ENCODE measurements at regions not wholly inside any gene's neighbourhood (a gene's known extent, or its start where the extent isn't known, plus 50 kb on each side); places are given as distances from the start of the nearest gene placed in this dataset.

DNA sequence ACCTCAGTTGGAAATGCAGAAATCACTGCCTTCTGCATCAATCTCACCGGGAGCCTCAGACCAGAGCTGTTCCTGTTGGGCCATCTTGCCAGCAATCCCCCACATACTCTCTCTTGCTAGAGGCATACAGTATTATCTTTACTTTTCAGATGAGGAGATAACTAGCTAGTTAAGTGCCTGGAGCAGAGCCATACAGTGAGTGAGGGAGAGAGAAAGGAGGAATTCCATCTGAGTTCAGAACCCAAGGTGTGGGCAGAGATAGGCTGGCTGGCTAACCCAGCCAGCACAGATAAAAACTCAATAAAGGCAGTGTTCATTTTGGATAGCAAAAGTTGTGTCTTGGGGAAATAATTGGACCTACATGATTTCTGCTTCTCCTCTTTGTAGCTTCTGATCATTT, 268.0 kb upstream of the KIF2A start:
- H3K4me3 ChIP-seq (ENCODE audit: low read depth, low read length) = no peak overlapping the region
- no peak for DNase-seq (ENCODE audit: low read depth)

GRCh38 chr5:62041156-62041756, 264.8 kb upstream of the KIF2A start:
- no peak for DNase-seq (ENCODE audit: low read depth)
- no peak overlapping the region for H3K4me3 ChIP-seq (ENCODE audit: low read depth, low read length)

GRCh38 chr5:62042007-62042406, 264.0 kb upstream of the KIF2A start:
- DNase-seq (ENCODE audit: low read depth) = no peak
- no peak overlapping the region for H3K4me3 ChIP-seq (ENCODE audit: low read depth, low read length)

DNA sequence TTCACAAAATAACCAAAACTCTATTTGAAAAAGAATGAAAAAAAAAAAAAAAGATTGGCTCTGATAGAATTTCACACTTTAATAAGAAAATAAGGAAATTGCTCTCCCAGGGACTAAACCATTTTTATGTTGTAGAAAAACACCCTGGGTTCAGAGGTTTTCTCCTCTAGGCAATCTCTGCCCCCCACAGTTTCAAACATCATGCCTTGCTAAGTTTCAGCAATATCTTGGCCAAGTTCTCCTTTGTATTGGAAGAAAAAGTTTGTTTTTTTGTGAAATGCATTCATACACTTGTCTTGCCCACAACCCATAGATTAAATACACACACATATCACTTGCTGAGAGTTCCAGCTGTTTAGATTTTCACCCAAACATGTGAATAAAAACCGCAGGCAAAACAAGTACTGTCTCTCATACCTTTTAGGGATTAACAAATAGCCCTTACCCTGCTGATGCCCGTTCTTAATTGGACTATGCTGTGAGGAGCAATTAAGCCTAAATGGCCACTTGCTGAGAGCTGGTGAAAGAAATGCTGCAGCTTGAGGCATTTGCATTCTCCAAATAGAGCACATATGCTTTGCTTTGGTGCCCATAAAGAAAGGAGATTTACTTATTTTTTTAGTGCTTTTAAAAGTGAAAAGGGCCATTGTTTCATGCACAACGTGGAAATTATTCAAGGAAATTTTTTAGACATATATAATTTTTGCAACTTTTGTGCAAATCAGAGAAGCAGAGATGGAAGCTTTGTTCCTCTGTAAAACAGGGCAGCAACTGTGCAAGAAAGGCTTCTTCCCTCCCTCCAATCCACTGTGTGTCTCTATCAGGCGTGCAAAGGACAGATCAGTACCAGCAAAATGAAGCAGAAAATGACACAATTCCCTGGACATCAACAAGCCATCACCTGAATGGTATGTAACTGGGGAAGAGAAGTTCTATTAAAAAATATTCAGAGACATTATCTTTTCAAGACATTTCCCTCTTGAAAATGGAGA, 262.4 kb upstream of the KIF2A start:
- no peak for DNase-seq (ENCODE audit: low read depth)
- H3K4me3 ChIP-seq (ENCODE audit: low read depth, low read length) = no peak overlapping the region

GRCh38 chr5:62044989-62045388, 261.0 kb upstream of the KIF2A start:
- no peak overlapping the region for H3K4me3 ChIP-seq (ENCODE audit: low read depth, low read length)
- no peak for DNase-seq (ENCODE audit: low read depth)

- DNase-seq (ENCODE audit: low read depth) = no peak
- H3K4me3 ChIP-seq (ENCODE audit: low read depth, low read length) = no peak overlapping the region
Observed at GRCh38 chr5:62046191-62046590, 259.8 kb upstream of the KIF2A start.

- no peak overlapping the region for H3K4me3 ChIP-seq (ENCODE audit: low read depth, low read length)
- no peak for DNase-seq (ENCODE audit: low read depth)
Observed at GRCh38 chr5:62051747-62052146, 254.3 kb upstream of the KIF2A start.

- H3K4me3 ChIP-seq (ENCODE audit: low read depth, low read length) = no peak overlapping the region
- no peak for DNase-seq (ENCODE audit: low read depth)
Observed at GRCh38 chr5:62059960-62060359, 246.0 kb upstream of the KIF2A start.

- DNase-seq (ENCODE audit: low read depth) = no peak
- H3K4me3 ChIP-seq (ENCODE audit: low read depth, low read length) = no peak overlapping the region
Observed at GRCh38 chr5:62065050-62065449, 241.0 kb upstream of the KIF2A start.

- no peak for DNase-seq (ENCODE audit: low read depth)
Observed at GRCh38 chr5:62066761-62067277, 239.2 kb upstream of the KIF2A start.

DNA sequence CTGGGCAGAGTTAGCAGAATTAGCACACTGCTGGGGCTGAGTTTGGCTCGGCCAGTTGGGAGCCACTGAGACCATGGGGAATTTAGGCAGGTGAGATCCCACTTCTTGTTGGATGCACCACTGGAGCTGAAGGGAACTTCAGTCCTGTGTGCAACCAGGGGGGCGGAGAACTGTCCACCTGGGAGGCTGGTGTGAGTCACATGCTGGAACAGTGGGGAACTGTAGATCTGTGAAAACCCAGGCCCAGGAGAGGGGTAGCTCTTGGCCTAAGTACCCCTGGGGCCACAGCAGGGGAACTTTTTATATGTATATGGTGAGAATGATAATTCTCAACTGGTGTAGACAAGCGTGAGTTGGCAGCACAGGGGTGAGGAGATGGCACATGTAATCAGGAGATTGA, 237.5 kb upstream of the KIF2A start:
- H3K4me3 ChIP-seq (ENCODE audit: low read depth, low read length) = no peak overlapping the region
- DNase-seq (ENCODE audit: low read depth) = no peak

More at GRCh38 chr5:62066761-62067277, 239.2 kb upstream of the KIF2A start:
- H3K4me3 ChIP-seq (ENCODE audit: low read depth, low read length) = no peak overlapping the region

DNA sequence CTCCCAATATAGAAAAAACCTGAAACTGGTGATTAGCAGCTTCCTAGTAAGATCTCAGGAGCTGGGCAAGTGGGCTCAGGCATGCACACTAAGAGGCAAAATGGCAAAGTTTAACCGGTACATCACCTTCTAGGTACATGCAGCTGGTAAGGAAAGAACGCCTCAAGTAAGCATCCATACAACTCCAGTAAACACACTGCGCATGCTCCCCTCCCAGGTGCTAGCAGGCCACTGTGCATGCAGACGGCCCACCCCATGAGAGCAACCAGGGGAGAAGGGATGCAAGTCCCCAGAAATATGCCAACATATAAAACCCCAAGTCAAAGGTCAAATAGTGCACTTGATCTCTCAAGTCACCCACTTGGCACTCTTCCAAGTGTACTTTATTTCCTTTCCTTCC, 228.6 kb upstream of the KIF2A start:
- H3K4me3 ChIP-seq (ENCODE audit: low read depth, low read length) = no peak overlapping the region

DNA sequence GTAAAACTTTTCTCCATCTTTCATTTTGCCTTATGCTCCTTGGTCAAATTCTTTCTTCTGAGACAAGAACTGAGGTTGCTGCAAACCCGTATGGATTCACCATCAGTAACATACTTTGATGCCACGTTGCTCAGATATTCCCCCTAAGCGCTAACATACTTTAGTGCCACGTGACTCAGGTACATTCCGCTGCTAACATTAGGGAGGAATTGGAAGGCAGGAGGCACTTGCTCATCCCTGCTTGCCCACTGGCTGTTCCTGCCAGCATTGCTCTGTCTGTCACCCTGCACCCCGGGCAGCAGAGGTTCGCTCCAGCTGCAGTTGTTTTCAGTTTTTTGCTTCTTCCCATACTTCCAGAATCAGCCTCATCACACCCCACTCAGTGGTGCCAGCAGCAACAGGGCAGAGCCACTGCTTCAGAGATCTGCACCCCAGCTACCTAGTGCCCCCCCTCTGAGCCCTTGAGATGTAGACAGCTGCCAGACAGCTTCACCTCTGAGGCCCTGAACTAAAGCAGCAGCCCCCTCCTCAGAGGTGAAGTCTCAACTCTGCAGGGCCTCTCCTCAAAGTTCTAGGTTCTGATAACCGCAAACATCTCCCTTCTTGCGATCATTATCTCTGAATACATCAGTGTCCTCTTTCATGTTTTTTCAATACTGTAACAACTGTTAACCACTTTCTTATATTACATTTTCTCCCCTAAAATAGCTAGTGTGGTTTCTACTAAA, 228.0 kb upstream of the KIF2A start:
- no peak overlapping the region for H3K4me3 ChIP-seq (ENCODE audit: low read depth, low read length)
- DNase-seq (ENCODE audit: low read depth) = no peak

More for the DNA sequence above, 228.6 kb upstream of the KIF2A start:
- no peak for DNase-seq (ENCODE audit: low read depth)

DNA sequence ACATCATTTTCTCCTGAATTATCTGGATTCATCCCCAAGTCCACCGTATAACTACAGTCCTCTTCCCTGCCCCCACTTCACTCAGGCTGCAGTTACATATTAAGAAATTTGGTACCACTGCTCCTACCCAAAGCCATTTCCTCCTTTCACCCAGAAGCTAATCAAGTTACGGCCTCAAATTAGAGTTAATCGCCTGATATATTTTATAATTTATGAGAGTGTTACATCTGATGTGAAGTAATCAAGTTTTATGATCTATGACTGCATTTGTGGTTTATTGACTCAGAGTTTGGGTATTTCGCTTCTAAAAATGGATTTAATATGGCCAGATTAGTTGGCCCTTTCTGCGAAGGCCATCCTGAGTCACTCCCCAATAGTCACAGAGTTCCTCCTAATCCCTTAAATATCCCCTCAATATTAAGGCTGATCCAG, 223.6 kb upstream of the KIF2A start:
- DNase-seq (ENCODE audit: low read depth) = peak; percentile 24
- H3K4me3 ChIP-seq (ENCODE audit: low read depth, low read length) = no peak overlapping the region

GRCh38 chr5:62083247-62083646, 222.8 kb upstream of the KIF2A start:
- no peak for DNase-seq (ENCODE audit: low read depth)
- H3K4me3 ChIP-seq (ENCODE audit: low read depth, low read length) = no peak overlapping the region

DNA sequence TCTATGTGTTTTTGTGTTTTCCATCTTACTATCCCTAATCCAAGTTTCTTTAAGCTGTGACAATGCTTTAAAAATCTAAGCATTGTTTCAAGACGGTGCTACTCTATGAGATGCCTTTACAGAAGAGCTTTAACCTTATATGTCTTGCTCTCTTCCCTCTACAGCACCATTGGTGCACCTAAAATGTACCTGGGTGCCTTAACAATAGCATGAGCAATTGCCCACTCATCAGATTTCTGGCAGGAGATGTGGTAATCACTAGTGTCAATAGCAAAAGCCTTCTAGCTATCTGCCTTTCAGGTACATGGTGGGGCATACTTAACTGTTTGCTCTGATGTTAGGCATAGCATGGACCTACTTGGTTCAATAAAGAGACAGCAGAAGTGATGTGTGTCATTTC, 222.3 kb upstream of the KIF2A start:
- H3K4me3 ChIP-seq (ENCODE audit: low read depth, low read length) = no peak overlapping the region
- DNase-seq (ENCODE audit: low read depth) = no peak

GRCh38 chr5:62084391-62084790, 221.6 kb upstream of the KIF2A start:
- DNase-seq (ENCODE audit: low read depth) = no peak
- H3K4me3 ChIP-seq (ENCODE audit: low read depth, low read length) = no peak overlapping the region

- no peak overlapping the region for H3K4me3 ChIP-seq (ENCODE audit: low read depth, low read length)
- no peak for DNase-seq (ENCODE audit: low read depth)
Observed at GRCh38 chr5:62090953-62091352, 215.1 kb upstream of the KIF2A start.

DNA sequence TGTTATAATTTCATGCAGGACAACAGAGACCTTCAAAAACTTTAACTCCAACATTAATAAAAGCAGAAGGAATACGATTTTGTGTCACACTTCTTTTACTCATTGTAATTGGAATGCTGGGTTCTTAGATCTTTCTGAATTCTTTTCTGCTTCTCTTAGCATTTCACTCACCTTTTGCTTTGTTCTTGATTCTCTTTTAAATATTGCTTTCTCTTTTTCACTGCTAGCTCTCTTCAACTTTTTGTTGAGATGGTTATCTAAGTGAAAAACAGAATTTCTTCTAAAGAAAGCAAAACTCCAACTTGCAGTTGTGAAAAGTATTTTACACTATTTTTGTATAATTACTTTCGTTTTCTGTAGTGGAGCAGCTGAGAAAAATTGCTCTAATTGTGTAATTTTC, 212.6 kb upstream of the KIF2A start:
- H3K4me3 ChIP-seq (ENCODE audit: low read depth, low read length) = no peak overlapping the region
- DNase-seq (ENCODE audit: low read depth) = no peak

- no peak overlapping the region for H3K4me3 ChIP-seq (ENCODE audit: low read depth, low read length)
- DNase-seq (ENCODE audit: low read depth) = no peak
Observed at GRCh38 chr5:62093976-62094375, 212.0 kb upstream of the KIF2A start.
